GM12891 (cell line): ENCODE measurements at regions not wholly inside any gene's neighbourhood (a gene's known extent, or its start where the extent isn't known, plus 50 kb on each side); places are given as distances from the start of the nearest gene placed in this dataset.

Experiments
- PAX5 ChIP-seq: IDR thresholded peaks from 2 replicates; pipeline ENCODE4 v1.6.1; 2011; ENCODE audit warnings: low read length, moderate library complexity, mild to moderate bottlenecking; ENCODE audit not compliant: insufficient read depth, severe bottlenecking
- POLR2A ChIP-seq: IDR thresholded peaks from 2 replicates; pipeline ENCODE4 v1.6.1; 2011; ENCODE audit warnings: low read depth, low read length, control low read depth
- POLR2AphosphoS5 ChIP-seq: IDR thresholded peaks from 2 replicates; pipeline ENCODE4 v1.6.1; 2011; ENCODE audit warnings: low read depth, low read length, control low read depth
- POU2F2 ChIP-seq: IDR thresholded peaks from 2 replicates; pipeline ENCODE4 v1.6.1; 2011; ENCODE audit warnings: low read depth, mild to moderate bottlenecking, control low read depth, low read length, moderate library complexity
- TAF1 ChIP-seq: IDR thresholded peaks from 2 replicates; pipeline ENCODE4 v1.6.1; 2011; ENCODE audit warnings: low read depth, low read length, control low read depth

DNA sequence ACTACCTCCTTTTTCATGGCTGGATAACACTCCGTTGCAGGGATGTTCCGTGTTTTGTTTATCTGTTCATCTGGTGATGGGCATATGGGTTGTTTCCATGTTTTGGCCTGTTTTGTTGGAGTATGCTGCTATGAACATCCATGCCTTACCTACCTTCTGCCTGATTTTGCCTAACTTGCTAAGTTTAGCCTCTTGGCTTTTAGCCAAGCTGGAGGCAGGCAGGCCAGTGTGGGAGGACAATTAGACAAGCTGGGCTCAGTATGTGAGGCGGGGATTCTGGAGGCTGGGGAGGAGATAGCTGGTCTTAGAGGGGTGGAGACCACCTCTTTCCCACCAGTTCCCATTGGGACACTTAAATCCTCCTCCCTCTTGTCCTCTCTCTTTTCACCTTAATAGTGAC is 98.4 kb upstream of the WNT4 start:
- TF ChIP-seq POLR2AphosphoS5 = no peak
- TF ChIP-seq PAX5 = no peak
- TF ChIP-seq POLR2A = no peak
- TF ChIP-seq TAF1 = no peak
- TF ChIP-seq POU2F2 = no peak
